HepG2 (cell line): ENCODE measurements at regions not wholly inside any gene's neighbourhood (a gene's known extent, or its start where the extent isn't known, plus 50 kb on each side); places are given as distances from the start of the nearest gene placed in this dataset.

Experiments
- ATAC-seq: fragments of 200-7000 bp; cut with Tn5 transposase; 3 replicates; pipeline ENCODE4 v1.9.1; 2020; ENCODE audit warnings: mild to moderate bottlenecking, moderate library complexity
- BruUV-seq: library from RNA; stranded (reverse); fragments of 400-500 nt; replicated peaks from 2 replicates; lab custom pipeline; 2021; lab: Mats Ljungman, UMichigan
- CTCF ChIA-PET: fragments of 300-600 bp; formaldehyde crosslinking; extraction: SDS; loops from one replicate; lab custom pipeline; 2021; ENCODE audit warnings: low total read pairs, inconsistent platforms, low intra/inter-chr PET ratio; lab: Yijun Ruan, JAX
- POLR2A ChIA-PET: fragments of 350-600 bp; sonication (Branson Sonifier 250); formaldehyde crosslinking; loops from one replicate; lab custom pipeline; 2020; ENCODE audit warnings: antibody characterized with exemption, inconsistent platforms; lab: Yijun Ruan, JAX
- DNase-seq: peaks from one replicate; pipeline ENCODE4 v3.0.0-alpha.2; 2015; ENCODE audit warnings: low spot score
- FAIRE-seq: peaks from 3 replicates; lab custom pipeline; 2011; peaks lifted over from hg19 to GRCh38; lab: Jason Lieb, UNC
- H2AFZ ChIP-seq: one replicate; pipeline ENCODE4 v1.6.1; 2011; ENCODE audit warnings: low read length, inconsistent platforms
- H3K27ac ChIP-seq: fragments of 300-600 bp; 3 replicates; pipeline ENCODE4 v1.8.0; 2011; ENCODE audit warnings: mixed run types, mild to moderate bottlenecking, mixed read lengths, low read length, inconsistent platforms; ENCODE audit not compliant: insufficient read depth; ENCODE audit errors: extremely low read length
- H3K27me3 ChIP-seq, 2 experiments: fragments of 200-600 bp in 1 of 2; 2 replicates in 1 of 2; 3 replicates in 1 of 2; pipeline versions ENCODE4 v1.6.0 to v1.8.0; 2011; ENCODE audit warnings: low read length in 2 of 2, mild to moderate bottlenecking in 2 of 2, moderate library complexity in 2 of 2, inconsistent platforms in 1 of 2; ENCODE audit not compliant: insufficient read depth in 2 of 2, control insufficient read depth in 1 of 2
- H3K36me3 ChIP-seq, 2 experiments: fragments of 200-600 bp in 1 of 2; replicated peaks in 1 of 2; 2 replicates in 1 of 2; 3 replicates in 1 of 2; pipeline versions ENCODE4 v1.5.1 to v1.8.0; 2011; ENCODE audit warnings: low read length in 2 of 2, inconsistent platforms in 1 of 2; ENCODE audit not compliant: insufficient read depth in 2 of 2, control insufficient read depth in 1 of 2
- H3K4me1 ChIP-seq: 2 replicates; pipeline ENCODE4 v1.5.1; 2012; ENCODE audit warnings: low read length, inconsistent platforms; ENCODE audit not compliant: insufficient read depth
- H3K4me2 ChIP-seq: 2 replicates; pipeline ENCODE4 v1.6.0; 2011; ENCODE audit warnings: low read depth, low read length, inconsistent platforms
- H3K4me3 ChIP-seq, 3 experiments: fragments of 200-600 bp in 1 of 3; sonication (generic), shearing (Covaris generic) in 1 of 3; replicated peaks in 1 of 3; 2 replicates each; pipeline ENCODE4 v1.5.1; 2011 to 2016; ENCODE audit warnings: low read length in 3 of 3, inconsistent platforms in 2 of 3, low read depth in 2 of 3, mild to moderate bottlenecking in 2 of 3, control low read depth in 1 of 3, mixed read lengths in 1 of 3; ENCODE audit not compliant: insufficient read depth in 1 of 3
- H3K79me2 ChIP-seq: one replicate; pipeline ENCODE4 v1.6.1; 2011; ENCODE audit warnings: low read length, inconsistent platforms; ENCODE audit not compliant: insufficient read depth
- H3K9ac ChIP-seq: 2 replicates; pipeline ENCODE4 v1.6.0; 2011; ENCODE audit warnings: mild to moderate bottlenecking, low read depth, low read length, inconsistent platforms; ENCODE audit not compliant: insufficient read depth
- H3K9me3 ChIP-seq: 2 replicates; pipeline ENCODE4 v1.5.1; 2012; ENCODE audit warnings: mild to moderate bottlenecking, low read length
- H4K20me1 ChIP-seq: 2 replicates; pipeline ENCODE4 v1.6.0; 2011; ENCODE audit warnings: inconsistent platforms, mild to moderate bottlenecking, low read length, moderate library complexity; ENCODE audit not compliant: insufficient read depth
- AGO2 ChIP-seq: fragments of 200-400 bp; formaldehyde crosslinking; optimal IDR thresholded peaks from 2 replicates; pipeline ENCODE3; 2017; ENCODE audit warnings: mild to moderate bottlenecking, low read depth, low read length, moderate library complexity
- ATF1 ChIP-seq: IDR thresholded peaks from 2 replicates; pipeline ENCODE4 v1.6.1; 2016; ENCODE audit warnings: mild to moderate bottlenecking, control low read depth
- FIP1L1 ChIP-seq: fragments of 200-400 bp; formaldehyde crosslinking; IDR thresholded peaks from 2 replicates; pipeline ENCODE4 v1.6.1; 2018; ENCODE audit warnings: low read depth, mild to moderate bottlenecking, low read length, moderate library complexity, borderline replicate concordance; ENCODE audit not compliant: insufficient read depth
- FOXO1 ChIP-seq: sonication (generic); formaldehyde crosslinking; IDR thresholded peaks from 2 replicates; pipeline ENCODE4 v1.4.0; 2020; ENCODE audit warnings: missing genetic modification reagents
- HCFC1 ChIP-seq: fragments of 150-350 bp; IDR thresholded peaks from 2 replicates; pipeline ENCODE4 v1.6.1; 2014; ENCODE audit warnings: low read depth, low read length
- RFX3 ChIP-seq: IDR thresholded peaks from 2 replicates; pipeline ENCODE4 v1.6.1; 2016; ENCODE audit warnings: missing biosample characterization, missing genetic modification reagents
- SMARCE1 ChIP-seq: fragments of 450-650 bp; IDR thresholded peaks from 2 replicates; pipeline ENCODE4 v1.6.1; 2017; ENCODE audit warnings: borderline replicate concordance
- TBL1XR1 ChIP-seq: fragments of 150-350 bp; IDR thresholded peaks from 2 replicates; pipeline ENCODE4 v1.6.1; 2014; ENCODE audit warnings: borderline replicate concordance, low read length; ENCODE audit not compliant: partially characterized antibody
- ZNF10 ChIP-seq: sonication (generic); formaldehyde crosslinking; IDR thresholded peaks from 2 replicates; pipeline ENCODE4 v1.4.0; 2020; ENCODE audit warnings: mild to moderate bottlenecking, low read depth, missing genetic modification reagents, borderline replicate concordance
- ZNF205 ChIP-seq: IDR thresholded peaks from 2 replicates; pipeline ENCODE4 v1.6.1; 2018; ENCODE audit warnings: missing biosample characterization, missing genetic modification reagents
- ZNF460 ChIP-seq: sonication (generic); formaldehyde crosslinking; IDR thresholded peaks from 2 replicates; pipeline ENCODE4 v1.5.1; 2020; ENCODE audit warnings: missing genetic modification reagents, mild to moderate bottlenecking, borderline replicate concordance
- ZNF550 ChIP-seq: sonication (generic); formaldehyde crosslinking; IDR thresholded peaks from 2 replicates; pipeline ENCODE4 v1.4.0; 2020; ENCODE audit warnings: mild to moderate bottlenecking, missing genetic modification reagents, borderline replicate concordance
- WGBS: methylation state at CpG from one replicate; pipeline ENCODE4 v1.1.6; 2017; ENCODE audit warnings: low lambda C conversion rate; 5-methylcytosine and 5-hydroxymethylcytosine counted together
- in situ Hi-C: cut with HindIII; loops from 2 replicates; pipeline ENCODE4 v1.10.0; 2017; ENCODE audit warnings: low pct_unique_long_range_greater_than_20kb; ENCODE audit not compliant: extremely low pct_ligation_motif_present
- intact Hi-C: fragments of 100-400 bp; cut with micrococcal nuclease; formaldehyde crosslinking; loops from one replicate; pipeline ENCODE4 v1.10.0; 2022; ENCODE audit not compliant: unreplicated experiment

GRCh38 chr19:28018499-28018898 lies 1194.5 kb downstream of the UQCRFS1 start:
- no peaks in the 10 kb centered on the region for H3K36me3 ChIP-seq
- no peak for FAIRE-seq
- H3K9ac ChIP-seq, result no peak overlapping the region
- no TSS peak for BruUV-seq
- no peak overlapping the region for H3K4me3 ChIP-seq
- WGBS, result 5% methylated on average over 5 of the region's 5 CpGs
- H3K4me2 ChIP-seq, result no peak overlapping the region
- H3K9me3 ChIP-seq, result peaks cover 93% of the 10 kb centered on the region
- ATAC-seq, result no peak
- intact Hi-C loops, result no loop called here
- H4K20me1 ChIP-seq, result no peaks in the 10 kb centered on the region
- TF ChIP-seq ZNF550 (CRISPR knock-in tag) (no peak), ZNF205 (CRISPR knock-in tag) (no peak), ZNF460 (CRISPR knock-in tag) (no peak), TBL1XR1 (no peak), FIP1L1 (no peak), SMARCE1 (no peak), HCFC1 (no peak), RFX3 (CRISPR knock-in tag) (no peak), FOXO1 (CRISPR knock-in tag) (no peak), AGO2 (no peak), ZNF10 (CRISPR knock-in tag) (no peak), ATF1 (CRISPR knock-in tag) (no peak)
- TF ChIP-seq, all 625 proteins: peak for 0
- no peak for DNase-seq
- in situ Hi-C loops, result no loop called here
- ChIA-PET POLR2A (no interaction called here), CTCF (no interaction called here)
- no peaks in the 10 kb centered on the region for H3K4me1 ChIP-seq
- no peaks in the 10 kb centered on the region for H3K27me3 ChIP-seq
- no peak overlapping the region for H3K27ac ChIP-seq
- no peaks in the 10 kb centered on the region for H3K79me2 ChIP-seq
- no peak overlapping the region for H2AFZ ChIP-seq
